ENCODE measurements at regions not wholly inside any gene's neighbourhood (a gene's known extent, or its start where the extent isn't known, plus 50 kb on each side); places are given as distances from the start of the nearest gene placed in this dataset.

- CTCF ChIA-PET, result no interaction called here
Observed at GRCh38 chr2:19669126-19669525, 232.7 kb downstream of the TTC32 start.

GRCh38 chr2:19667536-19667949 lies 234.2 kb downstream of the TTC32 start:
- ChIA-PET POLR2A (no interaction called here), CTCF (no interaction called here)

More at GRCh38 chr2:19669126-19669525, 232.7 kb downstream of the TTC32 start:
- POLR2A ChIA-PET, result no interaction called here

GRCh38 chr2:19667085-19667484 lies 234.7 kb downstream of the TTC32 start:
- CTCF ChIA-PET, result no interaction called here
- POLR2A ChIA-PET, result no interaction called here

GRCh38 chr2:19664646-19665045 lies 237.1 kb downstream of the TTC32 start:
- ChIA-PET CTCF (no interaction called here), POLR2A (no interaction called here)

- ChIA-PET CTCF (no interaction called here), POLR2A (no interaction called here)
Observed at GRCh38 chr2:19659024-19659792, 242.6 kb downstream of the TTC32 start.

GRCh38 chr2:19656011-19656410 lies 245.8 kb downstream of the TTC32 start:
- CTCF ChIA-PET, result no interaction called here

GRCh38 chr2:19654310-19655090 lies 247.3 kb downstream of the TTC32 start:
- ChIA-PET CTCF (no interaction called here), POLR2A (no interaction called here)

More at GRCh38 chr2:19656011-19656410, 245.8 kb downstream of the TTC32 start:
- POLR2A ChIA-PET, result no interaction called here

GRCh38 chr2:19653509-19653908 lies 248.3 kb downstream of the TTC32 start:
- CTCF ChIA-PET, result no interaction called here
- POLR2A ChIA-PET, result no interaction called here

GRCh38 chr2:19652811-19653210 lies 249.0 kb downstream of the TTC32 start:
- POLR2A ChIA-PET, result no interaction called here

GRCh38 chr2:19651466-19651865 lies 250.3 kb downstream of the TTC32 start:
- ChIA-PET POLR2A (no interaction called here), CTCF (no interaction called here)

More at GRCh38 chr2:19652811-19653210, 249.0 kb downstream of the TTC32 start:
- CTCF ChIA-PET, result no interaction called here

GRCh38 chr2:19649785-19650380 lies 251.9 kb downstream of the TTC32 start:
- ChIA-PET CTCF (no interaction called here), POLR2A (no interaction called here)

GRCh38 chr2:19649142-19649541 lies 252.6 kb downstream of the TTC32 start:
- CTCF ChIA-PET, result no interaction called here
- POLR2A ChIA-PET, result no interaction called here

- CTCF ChIA-PET, result no interaction called here
- POLR2A ChIA-PET, result no interaction called here
Observed at GRCh38 chr2:19648583-19648982, 253.2 kb downstream of the TTC32 start.

GRCh38 chr2:19646987-19647386 lies 254.8 kb downstream of the TTC32 start:
- ChIA-PET POLR2A (no interaction called here), CTCF (no interaction called here)

GRCh38 chr2:19644763-19645162 lies 257.0 kb downstream of the TTC32 start:
- ChIA-PET CTCF (no interaction called here), POLR2A (no interaction called here)

- CTCF ChIA-PET, result no interaction called here
- POLR2A ChIA-PET, result no interaction called here
Observed at GRCh38 chr2:19643117-19643518, 258.7 kb downstream of the TTC32 start.

GRCh38 chr2:19642501-19642900 lies 259.3 kb downstream of the TTC32 start:
- ChIA-PET POLR2A (no interaction called here), CTCF (no interaction called here)

GRCh38 chr2:19635951-19636510 lies 265.8 kb downstream of the TTC32 start:
- POLR2A ChIA-PET, result no interaction called here

GRCh38 chr2:19632403-19632991 lies 269.3 kb downstream of the TTC32 start:
- ChIA-PET CTCF (no interaction called here), POLR2A (no interaction called here)

More at GRCh38 chr2:19635951-19636510, 265.8 kb downstream of the TTC32 start:
- CTCF ChIA-PET, result no interaction called here

- ChIA-PET POLR2A (no interaction called here), CTCF (no interaction called here)
Observed at GRCh38 chr2:19631871-19632270, 269.9 kb downstream of the TTC32 start.

GRCh38 chr2:19630921-19631320 lies 270.9 kb downstream of the TTC32 start:
- POLR2A ChIA-PET, result no interaction called here
- CTCF ChIA-PET, result no interaction called here

Data from activated CD8-positive, alpha-beta memory T cell treated with anti-CD3 and anti-CD28 coated beads for 36 hours (primary cell).